ENCODE measurements at regions not wholly inside any gene's neighbourhood (a gene's known extent, or its start where the extent isn't known, plus 50 kb on each side); places are given as distances from the start of the nearest gene placed in this dataset.

DNA sequence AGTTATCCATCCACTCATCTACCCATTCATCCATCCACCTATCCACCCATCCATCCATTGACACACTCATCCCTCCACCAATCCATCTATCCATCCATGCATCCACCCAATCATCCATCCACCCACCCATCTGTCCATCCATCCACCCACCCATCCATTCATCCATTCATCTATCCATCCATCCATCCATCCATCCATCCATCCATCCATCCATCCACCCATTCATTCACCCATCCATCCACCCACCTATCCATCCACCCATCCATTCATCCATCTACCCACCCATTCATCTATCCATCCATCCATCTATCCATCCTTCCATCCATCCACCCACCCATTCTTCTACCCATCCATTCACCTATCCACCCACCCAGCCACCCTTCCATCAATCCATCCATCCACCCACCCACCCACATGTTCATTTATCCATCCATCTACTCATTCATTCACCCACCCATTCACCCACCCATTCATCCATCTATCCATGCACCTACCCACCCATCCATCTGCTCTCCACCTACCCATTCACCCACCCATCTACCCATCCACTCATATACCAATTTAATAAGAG is 193.8 kb upstream of the ARID2 start:
- Mint-ChIP-seq H3K36me3 (no peaks in the 10 kb centered on the region), H3K27ac (no peak overlapping the region), H3K27me3 (peaks cover 4% of the 10 kb centered on the region), H3K9me3 (peaks cover 2% of the 10 kb centered on the region), H3K4me1 (no peaks in the 10 kb centered on the region), H3K4me3 (no peak overlapping the region)
- DNase-seq (no peak), ATAC-seq (ENCODE audit: low read depth) (no peak)
- POLR2A ChIA-PET, result no interaction called here

- DNase-seq (no peak), ATAC-seq (ENCODE audit: low read depth) (no peak)
- no peaks in the 10 kb centered on the region for H3K36me3 Mint-ChIP-seq
- no peak overlapping the region for H3K4me3 Mint-ChIP-seq
- H3K4me1 Mint-ChIP-seq, result no peaks in the 10 kb centered on the region
- H3K27ac Mint-ChIP-seq, result no peak overlapping the region
- peaks cover 4% of the 10 kb centered on the region for H3K27me3 Mint-ChIP-seq
- POLR2A ChIA-PET, result no interaction called here
- H3K9me3 Mint-ChIP-seq, result peaks cover 2% of the 10 kb centered on the region
These were observed 193.2 kb upstream of the ARID2 start for GRCh38 chr12:45536284-45536683.

DNA sequence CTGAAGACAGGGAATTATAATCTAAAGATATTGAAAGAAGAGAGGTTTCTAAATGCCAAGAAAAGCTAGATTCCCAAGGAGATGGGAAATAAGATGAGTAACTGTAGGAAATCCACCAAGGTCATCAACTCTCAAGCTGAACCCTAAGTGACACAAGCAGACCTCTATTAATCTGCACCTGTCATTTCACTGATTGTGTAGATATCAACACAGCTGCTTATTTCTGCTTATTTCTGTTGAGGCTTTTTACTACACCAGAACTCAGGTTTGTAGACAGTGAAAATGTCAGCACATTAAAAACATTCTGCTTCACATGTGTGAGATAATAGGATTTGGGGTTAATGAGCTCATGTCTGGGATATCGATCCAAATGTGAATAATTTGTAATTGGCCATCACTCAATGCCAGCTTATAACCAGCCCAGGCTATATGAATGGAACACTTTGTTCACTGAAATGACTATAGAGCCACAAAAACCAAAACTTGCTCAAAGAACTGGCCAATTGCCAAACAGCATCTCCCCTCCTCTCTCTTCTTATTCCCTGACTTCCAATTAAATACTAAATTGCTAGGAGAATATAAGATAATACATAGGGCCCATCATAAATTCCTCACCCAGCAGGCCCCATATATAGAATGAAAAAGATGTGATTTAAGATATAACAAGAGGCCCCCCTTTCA is 188.7 kb upstream of the ARID2 start:
- Mint-ChIP-seq H3K9me3 (no peaks in the 10 kb centered on the region), H3K27me3 (no peaks in the 10 kb centered on the region), H3K27ac (no peak overlapping the region), H3K4me3 (no peak overlapping the region), H3K4me1 (no peaks in the 10 kb centered on the region), H3K36me3 (no peaks in the 10 kb centered on the region)
- ATAC-seq (ENCODE audit: low read depth), result no peak
- POLR2A ChIA-PET, result no interaction called here
- no peak for DNase-seq

DNA sequence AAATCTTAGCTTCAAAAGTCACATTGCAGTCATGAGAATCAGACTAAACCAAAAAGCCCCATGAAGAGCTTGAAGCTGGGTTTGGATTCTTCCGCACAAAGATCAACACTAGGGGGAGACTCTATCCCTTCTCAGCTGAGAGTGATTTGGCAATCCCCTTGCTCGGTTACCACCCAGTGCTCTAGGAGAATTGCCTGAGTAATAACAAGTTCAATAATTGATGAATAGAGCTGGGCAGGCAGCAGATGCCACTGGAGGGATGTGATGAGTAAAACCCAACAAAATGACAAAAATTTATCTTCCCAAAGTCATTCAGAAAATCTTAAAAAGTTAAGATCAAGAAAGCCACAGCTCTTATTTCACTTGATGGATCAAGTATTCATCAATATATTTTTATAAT is 185.6 kb upstream of the ARID2 start:
- Mint-ChIP-seq H3K27me3 (no peaks in the 10 kb centered on the region), H3K4me1 (no peaks in the 10 kb centered on the region), H3K9me3 (no peaks in the 10 kb centered on the region), H3K27ac (no peak overlapping the region), H3K4me3 (no peak overlapping the region), H3K36me3 (no peaks in the 10 kb centered on the region)
- no peak for DNase-seq
- POLR2A ChIA-PET, result interaction anchor here (1.1 to 2.5 kb wide), 3 partner anchors 181 to 186 kb away, joined by 5 to 35 read pairs (median 7); partner anchors contain the start of gene ARID2
- peak; percentile 87 for ATAC-seq (ENCODE audit: low read depth)

DNA sequence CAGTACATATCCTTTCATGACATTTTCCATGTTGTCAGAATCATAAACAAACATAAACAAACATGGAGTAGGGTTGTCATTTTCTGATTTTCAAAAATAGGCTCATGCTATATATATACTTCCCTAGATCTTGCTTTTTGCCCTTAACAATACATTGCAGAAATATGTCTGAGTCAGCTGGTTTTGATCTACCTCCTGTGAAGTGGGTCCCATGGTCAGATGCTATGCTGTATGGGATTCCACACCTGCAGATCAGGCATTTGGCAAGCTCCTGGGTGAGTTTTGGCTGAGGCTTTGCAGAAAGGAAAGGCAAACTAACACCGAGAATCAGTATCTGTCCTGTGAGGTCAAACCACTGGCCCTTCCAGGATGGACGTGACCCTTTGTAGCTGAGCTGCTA is 183.0 kb upstream of the ARID2 start:
- POLR2A ChIA-PET, result interaction anchor here (1.1 kb wide), 1 partner anchor 181 kb away, joined by 3 read pairs; no protein-coding TSS in a partner anchor
- H3K36me3 Mint-ChIP-seq, result peaks cover 2% of the 10 kb centered on the region
- H3K4me1 Mint-ChIP-seq, result no peaks in the 10 kb centered on the region
- no peak for DNase-seq
- H3K9me3 Mint-ChIP-seq, result no peaks in the 10 kb centered on the region
- no peaks in the 10 kb centered on the region for H3K27me3 Mint-ChIP-seq
- no peak overlapping the region for H3K27ac Mint-ChIP-seq
- ATAC-seq (ENCODE audit: low read depth), result no peak
- H3K4me3 Mint-ChIP-seq, result no peak overlapping the region

DNA sequence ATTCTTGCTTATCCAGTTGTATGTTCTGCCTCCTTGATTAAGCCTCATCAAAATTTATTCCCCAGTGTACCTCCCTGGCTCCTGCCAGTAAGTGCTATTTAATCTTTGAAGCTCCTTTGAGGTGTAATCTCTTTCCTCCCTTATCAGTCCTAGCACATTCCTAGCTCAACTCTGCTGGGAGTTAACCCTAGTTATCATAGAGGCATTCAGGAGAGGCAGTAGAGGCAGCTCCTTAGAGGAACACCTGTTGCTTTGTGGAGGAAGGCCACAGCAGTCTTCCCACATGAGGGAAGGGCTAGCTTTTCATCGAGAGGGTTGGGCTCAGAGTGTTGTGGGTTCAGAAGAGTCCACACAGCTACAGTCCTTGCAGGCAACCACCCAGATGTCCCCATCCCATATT is 182.4 kb upstream of the ARID2 start:
- Mint-ChIP-seq H3K9me3 (no peaks in the 10 kb centered on the region), H3K27ac (no peak overlapping the region), H3K4me1 (no peaks in the 10 kb centered on the region), H3K27me3 (no peaks in the 10 kb centered on the region), H3K4me3 (no peak overlapping the region), H3K36me3 (peaks cover 2% of the 10 kb centered on the region)
- ATAC-seq (ENCODE audit: low read depth), result no peak
- no peak for DNase-seq
- POLR2A ChIA-PET, result interaction anchor here (1.1 kb wide), 1 partner anchor 180 kb away, joined by 3 read pairs; no protein-coding TSS in a partner anchor

DNA sequence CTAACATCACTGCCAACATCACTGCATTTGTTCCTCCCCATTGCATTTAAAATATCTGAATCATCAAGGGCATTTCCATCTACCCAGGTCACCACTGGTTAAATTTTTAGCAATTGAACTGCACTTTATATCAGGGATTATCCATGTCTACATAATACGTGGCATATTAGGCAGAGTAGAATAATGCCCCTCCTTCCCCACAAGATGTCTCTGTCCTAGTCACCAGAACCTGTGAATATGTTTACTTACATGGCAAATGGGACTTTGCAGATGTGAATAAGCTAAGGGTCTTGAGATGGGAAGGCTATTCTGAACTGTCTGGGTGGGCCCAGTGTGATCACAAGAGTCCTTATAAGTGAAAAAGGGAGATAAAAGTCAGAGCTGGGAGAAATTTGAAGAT is 181.7 kb upstream of the ARID2 start:
- Mint-ChIP-seq H3K9me3 (no peaks in the 10 kb centered on the region), H3K27me3 (no peaks in the 10 kb centered on the region), H3K27ac (no peak overlapping the region), H3K4me1 (no peaks in the 10 kb centered on the region), H3K36me3 (peaks cover 2% of the 10 kb centered on the region), H3K4me3 (no peak overlapping the region)
- POLR2A ChIA-PET, result interaction anchor here (1.1 kb wide), 1 partner anchor 179 kb away, joined by 3 read pairs; no protein-coding TSS in a partner anchor
- DNase-seq (no peak), ATAC-seq (ENCODE audit: low read depth) (no peak)

GRCh38 chr12:45548426-45548825 is 181.1 kb upstream of the ARID2 start:
- no peaks in the 10 kb centered on the region for H3K27me3 Mint-ChIP-seq
- H3K4me1 Mint-ChIP-seq, result no peaks in the 10 kb centered on the region
- no peak for ATAC-seq (ENCODE audit: low read depth)

GRCh38 chr12:45549337-45549902 is 180.1 kb upstream of the ARID2 start:
- H3K36me3 Mint-ChIP-seq, result peaks cover 2% of the 10 kb centered on the region
- H3K27me3 Mint-ChIP-seq, result no peaks in the 10 kb centered on the region
- no peak overlapping the region for H3K4me3 Mint-ChIP-seq
- no peak for DNase-seq
- H3K9me3 Mint-ChIP-seq, result no peaks in the 10 kb centered on the region
- no peak for ATAC-seq (ENCODE audit: low read depth)
- no peaks in the 10 kb centered on the region for H3K4me1 Mint-ChIP-seq
- POLR2A ChIA-PET, result interaction anchor here (1.0 kb wide), 1 partner anchor 181 kb away, joined by 3 read pairs; no protein-coding TSS in a partner anchor
- no peak overlapping the region for H3K27ac Mint-ChIP-seq

More at GRCh38 chr12:45548426-45548825, 181.1 kb upstream of the ARID2 start:
- POLR2A ChIA-PET, result no interaction called here
- Mint-ChIP-seq H3K4me3 (no peak overlapping the region), H3K36me3 (peaks cover 2% of the 10 kb centered on the region), H3K9me3 (no peaks in the 10 kb centered on the region), H3K27ac (no peak overlapping the region)
- DNase-seq, result no peak

DNA sequence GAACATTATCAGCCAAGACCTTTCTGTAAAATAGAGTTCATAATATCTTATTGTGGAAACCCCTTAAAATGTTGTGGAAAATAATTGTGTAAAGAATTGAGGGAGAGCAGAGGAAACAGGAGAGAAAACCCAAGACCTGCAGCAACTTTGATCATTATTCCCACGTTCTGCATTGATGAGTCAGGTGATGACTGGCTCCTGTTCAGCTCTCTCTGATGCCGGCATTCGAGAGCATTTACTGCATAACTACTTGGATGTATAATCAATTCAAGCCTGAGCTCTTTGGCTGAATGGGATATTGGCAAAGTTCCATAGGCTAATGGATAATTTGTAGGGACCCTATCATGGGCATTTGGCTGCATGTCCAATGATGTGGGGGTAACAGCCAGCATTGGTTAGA is 176.3 kb upstream of the ARID2 start:
- POLR2A ChIA-PET, result no interaction called here
- DNase-seq, result no peak
- Mint-ChIP-seq H3K4me3 (no peak overlapping the region), H3K36me3 (peaks cover 2% of the 10 kb centered on the region), H3K4me1 (no peaks in the 10 kb centered on the region), H3K27me3 (no peaks in the 10 kb centered on the region), H3K9me3 (peaks cover 2% of the 10 kb centered on the region), H3K27ac (no peak overlapping the region)
- ATAC-seq (ENCODE audit: low read depth), result no peak

DNA sequence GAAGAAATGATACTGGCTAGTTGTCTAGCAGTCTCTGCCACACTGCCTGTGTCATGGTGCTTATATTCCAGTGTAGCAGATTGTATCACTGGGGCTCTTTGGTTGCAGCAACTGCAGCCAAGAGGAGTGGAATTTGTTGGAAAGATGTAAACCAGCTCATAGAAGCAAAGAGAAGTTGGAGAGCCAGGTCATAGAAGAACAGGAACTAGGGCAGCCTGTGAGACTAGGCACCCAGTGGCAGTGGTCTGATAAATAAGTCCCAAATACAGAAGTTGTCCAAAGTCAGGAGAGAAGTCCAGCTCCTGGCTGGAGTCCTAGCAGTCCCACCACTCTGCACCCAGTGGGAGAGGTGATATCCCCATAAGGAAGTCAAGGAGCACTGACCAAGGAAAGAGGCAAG is 172.5 kb upstream of the ARID2 start:
- Mint-ChIP-seq H3K36me3 (no peaks in the 10 kb centered on the region), H3K4me3 (no peak overlapping the region), H3K9me3 (peaks cover 3% of the 10 kb centered on the region), H3K4me1 (no peaks in the 10 kb centered on the region), H3K27ac (no peak overlapping the region), H3K27me3 (peaks cover 3% of the 10 kb centered on the region)
- ATAC-seq (ENCODE audit: low read depth) (no peak), DNase-seq (no peak)
- POLR2A ChIA-PET, result no interaction called here

GRCh38 chr12:45558353-45558752 is 171.2 kb upstream of the ARID2 start:
- H3K4me3 Mint-ChIP-seq, result no peak overlapping the region
- H3K36me3 Mint-ChIP-seq, result no peaks in the 10 kb centered on the region
- H3K4me1 Mint-ChIP-seq, result no peaks in the 10 kb centered on the region
- ATAC-seq (ENCODE audit: low read depth) (no peak), DNase-seq (no peak)
- POLR2A ChIA-PET, result no interaction called here
- H3K9me3 Mint-ChIP-seq, result peaks cover 3% of the 10 kb centered on the region
- peaks cover 3% of the 10 kb centered on the region for H3K27me3 Mint-ChIP-seq
- H3K27ac Mint-ChIP-seq, result no peak overlapping the region

DNA sequence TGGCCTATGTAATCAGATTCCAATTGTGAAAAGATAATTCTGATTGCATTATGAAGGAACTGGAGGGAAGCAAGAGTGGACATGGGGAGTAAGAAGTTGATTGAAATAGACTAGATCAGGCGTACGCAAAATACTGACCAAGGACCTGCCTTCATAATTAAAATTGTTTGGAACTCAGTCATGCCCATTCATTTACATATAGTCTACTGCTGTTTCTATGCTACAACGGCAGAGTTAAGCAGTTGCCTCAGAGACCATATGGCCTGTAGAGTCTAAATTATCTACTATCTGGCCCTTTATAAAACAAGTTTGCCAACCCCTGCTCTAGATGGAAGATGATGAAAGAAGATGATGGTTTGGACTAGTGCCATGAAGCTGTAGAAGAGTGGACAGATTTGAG is 170.0 kb upstream of the ARID2 start:
- Mint-ChIP-seq H3K27me3 (peaks cover 3% of the 10 kb centered on the region), H3K27ac (no peak overlapping the region), H3K36me3 (peaks cover 1% of the 10 kb centered on the region), H3K9me3 (peaks cover 3% of the 10 kb centered on the region), H3K4me3 (no peak overlapping the region), H3K4me1 (no peaks in the 10 kb centered on the region)
- POLR2A ChIA-PET, result no interaction called here
- no peak for DNase-seq
- ATAC-seq (ENCODE audit: low read depth), result no peak

GRCh38 chr12:45560689-45561088 is 168.8 kb upstream of the ARID2 start:
- H3K36me3 Mint-ChIP-seq, result peaks cover 1% of the 10 kb centered on the region
- no peaks in the 10 kb centered on the region for H3K4me1 Mint-ChIP-seq
- POLR2A ChIA-PET, result no interaction called here
- peaks cover 3% of the 10 kb centered on the region for H3K27me3 Mint-ChIP-seq
- peaks cover 3% of the 10 kb centered on the region for H3K9me3 Mint-ChIP-seq
- ATAC-seq (ENCODE audit: low read depth) (no peak), DNase-seq (no peak)
- no peak overlapping the region for H3K4me3 Mint-ChIP-seq
- no peak overlapping the region for H3K27ac Mint-ChIP-seq

Measured in activated naive CD8-positive, alpha-beta T cell treated with anti-CD3 and anti-CD28 coated beads, Interleukin-2, amount 10 ng/mL, durations not matched to agents 7 days and 5 days (primary cell).